HG03342 (cell line): ENCODE measurements at regions not wholly inside any gene's neighbourhood (a gene's known extent, or its start where the extent isn't known, plus 50 kb on each side); places are given as distances from the start of the nearest gene placed in this dataset.
"Not testable (repeated sequence)": the region's sequence is repeated elsewhere in the genome, so short reads cannot be mapped to it uniquely, and the experiment has no call there.

Source experiments
- ATAC-seq: cut with Tn5 transposase; IDR thresholded peaks from one replicate; pipeline ENCODE4 v1.9.1; 2021; ENCODE audit warnings: mild to moderate bottlenecking, moderate library complexity; ENCODE audit not compliant: unreplicated experiment

- no peak for ATAC-seq
Measured at GRCh38 chr1:102821707-102822106, 286.6 kb downstream of the COL11A1 start.

- ATAC-seq = no peak
Measured at GRCh38 chr1:102800406-102800805, 307.9 kb downstream of the COL11A1 start.

- ATAC-seq = no peak
Measured at GRCh38 chr1:102799496-102799895, 308.8 kb downstream of the COL11A1 start.

DNA sequence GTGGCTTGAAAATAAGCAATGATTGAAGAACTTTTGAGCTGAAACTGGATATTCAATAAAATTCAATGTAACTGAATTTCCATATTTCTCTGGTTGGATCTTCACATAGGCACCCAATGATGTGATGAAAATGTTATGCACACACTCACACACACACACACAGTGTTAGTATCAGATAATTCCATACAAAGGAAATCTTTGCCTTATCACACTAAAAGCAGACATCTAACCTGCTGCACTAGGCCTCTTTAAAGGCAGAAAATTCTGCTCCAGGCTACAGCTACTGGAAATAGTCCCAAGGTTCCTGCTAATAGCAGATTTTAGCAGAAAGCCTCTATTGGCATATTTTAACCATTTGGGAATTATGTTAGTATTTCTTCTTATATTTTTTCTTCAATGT lies 309.6 kb downstream of the COL11A1 start:
- ATAC-seq = no peak

- ATAC-seq = no peak
Measured at GRCh38 chr1:102796429-102796828, 311.9 kb downstream of the COL11A1 start.

- ATAC-seq = no peak
Measured at GRCh38 chr1:102790997-102791396, 317.3 kb downstream of the COL11A1 start.

- not testable (repeated sequence) for ATAC-seq
Measured at GRCh38 chr1:102789951-102790350, 318.4 kb downstream of the COL11A1 start.

- no peak for ATAC-seq
Measured at GRCh38 chr1:102783487-102783886, 324.8 kb downstream of the COL11A1 start.

- no peak for ATAC-seq
Measured at GRCh38 chr1:102782144-102782543, 326.2 kb downstream of the COL11A1 start.

DNA sequence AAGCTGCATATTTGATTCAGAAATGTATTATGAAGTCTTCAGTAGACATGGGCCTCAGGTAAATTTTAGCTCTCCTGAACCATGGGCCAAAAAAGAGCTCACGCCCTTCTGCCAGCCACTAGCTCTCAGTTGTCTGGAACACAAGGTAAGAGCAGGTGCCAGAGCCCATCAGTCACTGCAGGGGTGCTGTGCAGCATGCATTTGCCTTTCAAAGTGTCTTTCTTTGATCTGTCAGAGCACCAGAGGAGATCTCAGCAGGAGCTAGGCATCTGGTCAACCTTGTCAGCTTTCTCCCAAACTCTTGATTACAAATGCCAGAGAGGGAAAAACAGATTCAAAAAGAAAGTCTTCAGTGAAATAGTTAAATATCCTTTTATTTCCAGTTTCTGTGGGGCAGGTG lies 332.3 kb downstream of the COL11A1 start:
- no peak for ATAC-seq

DNA sequence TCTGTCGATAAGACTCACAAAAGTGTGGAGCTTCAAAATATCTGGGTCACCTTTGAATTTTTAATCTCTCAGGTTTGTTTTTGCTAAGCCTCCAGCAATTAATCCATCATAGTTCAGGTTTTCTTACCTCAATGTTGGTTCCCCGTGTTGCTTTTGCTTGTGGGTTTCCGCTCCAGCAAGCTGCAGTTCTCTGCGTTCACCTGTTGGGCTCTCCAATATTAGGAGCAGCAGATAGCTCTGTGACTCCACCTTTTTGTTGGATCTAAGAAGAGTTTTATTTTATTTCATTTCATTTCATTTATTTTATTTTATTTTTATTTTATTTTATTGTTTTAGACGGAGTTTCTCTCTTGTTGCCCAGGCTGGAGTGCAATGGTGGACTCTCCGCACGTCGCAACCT lies 335.5 kb downstream of the COL11A1 start:
- no peak for ATAC-seq

- ATAC-seq = no peak
Measured at GRCh38 chr1:102758418-102758817, 349.9 kb downstream of the COL11A1 start.

- ATAC-seq = no peak
Measured at GRCh38 chr1:102757363-102757762, 351.0 kb downstream of the COL11A1 start.

GRCh38 chr1:102751111-102751510 lies 357.2 kb downstream of the COL11A1 start:
- ATAC-seq = no peak

DNA sequence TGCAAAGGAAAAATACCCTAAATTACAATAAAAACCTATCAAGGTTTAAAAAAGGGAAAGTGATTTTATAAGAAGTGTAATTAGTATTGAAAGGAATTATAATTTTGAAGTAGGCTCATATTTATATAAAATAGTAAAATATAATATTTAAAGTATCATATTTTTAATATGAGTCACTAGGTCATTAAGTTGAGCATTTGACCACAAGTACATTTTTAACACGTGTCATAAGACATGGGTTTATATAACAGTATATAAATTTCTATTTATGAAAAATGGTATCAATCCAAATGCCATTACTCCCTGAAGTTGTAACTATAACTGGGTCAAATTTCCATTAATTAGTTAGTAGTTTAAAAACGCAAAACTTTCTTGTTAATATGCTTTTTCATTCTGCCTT lies 365.9 kb downstream of the COL11A1 start:
- ATAC-seq = no peak

- ATAC-seq = no peak
Measured at GRCh38 chr1:102733491-102734236, 374.7 kb downstream of the COL11A1 start.

- no peak for ATAC-seq
Measured at GRCh38 chr1:102732927-102733326, 375.4 kb downstream of the COL11A1 start.

DNA sequence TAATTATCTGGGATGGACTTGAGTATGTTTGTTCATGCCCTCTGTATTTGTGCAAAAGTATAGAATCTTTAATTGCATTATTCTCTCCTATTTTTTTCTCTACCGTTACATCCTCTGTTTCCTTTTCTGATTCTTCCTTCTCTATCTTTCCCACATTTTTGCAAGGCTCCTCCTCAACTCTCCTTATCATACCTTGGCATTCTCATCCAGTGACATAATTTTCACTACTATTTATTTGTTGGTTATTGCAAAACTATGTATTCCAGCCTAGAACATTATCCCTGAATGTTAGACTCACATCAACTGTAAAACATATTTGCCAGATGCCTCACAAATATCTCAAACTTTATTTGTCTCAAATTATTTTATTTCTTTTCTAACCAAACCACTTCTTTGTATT lies 381.9 kb downstream of the COL11A1 start:
- ATAC-seq = no peak

DNA sequence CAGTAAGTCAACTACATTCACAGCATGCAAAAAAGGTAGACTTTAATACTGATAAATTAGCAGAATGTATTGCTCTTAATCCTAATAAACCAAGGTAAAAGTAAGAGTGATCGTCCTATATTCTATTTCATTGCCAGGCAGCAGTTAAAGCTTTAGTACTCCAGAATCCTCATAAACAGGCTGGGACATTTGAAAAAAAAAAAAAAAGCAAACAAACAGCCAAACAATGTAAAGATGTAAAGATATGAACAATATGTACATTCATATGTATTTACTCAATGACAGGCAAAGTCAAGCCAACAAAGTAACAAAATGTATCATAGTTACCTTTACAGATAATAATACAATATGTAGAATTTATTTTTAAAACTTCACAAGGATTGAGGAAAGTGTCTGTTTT lies 383.6 kb downstream of the COL11A1 start:
- ATAC-seq = no peak

GRCh38 chr1:102715150-102715549 lies 393.2 kb downstream of the COL11A1 start:
- ATAC-seq = no peak

DNA sequence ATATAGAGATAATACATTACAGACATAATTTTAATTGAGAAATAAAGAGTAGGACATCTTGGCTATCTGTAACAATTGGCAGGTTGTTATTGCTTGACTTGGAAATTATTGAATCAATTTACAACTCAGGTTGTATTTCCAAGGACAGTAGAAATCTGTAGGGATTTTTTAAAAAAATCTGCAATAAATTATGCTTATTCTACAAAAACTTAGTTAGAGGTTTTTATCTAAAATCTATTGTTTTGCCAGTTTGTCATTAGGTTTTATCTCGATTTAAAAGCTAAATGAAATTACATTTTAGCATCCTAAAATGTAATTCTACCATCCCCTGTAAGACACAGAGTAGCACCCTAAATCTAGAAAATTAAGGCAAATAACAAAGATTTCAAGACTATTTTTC lies 408.8 kb downstream of the COL11A1 start:
- ATAC-seq = no peak

- no peak for ATAC-seq
Measured at GRCh38 chr1:102693345-102693744, 415.0 kb downstream of the COL11A1 start.

DNA sequence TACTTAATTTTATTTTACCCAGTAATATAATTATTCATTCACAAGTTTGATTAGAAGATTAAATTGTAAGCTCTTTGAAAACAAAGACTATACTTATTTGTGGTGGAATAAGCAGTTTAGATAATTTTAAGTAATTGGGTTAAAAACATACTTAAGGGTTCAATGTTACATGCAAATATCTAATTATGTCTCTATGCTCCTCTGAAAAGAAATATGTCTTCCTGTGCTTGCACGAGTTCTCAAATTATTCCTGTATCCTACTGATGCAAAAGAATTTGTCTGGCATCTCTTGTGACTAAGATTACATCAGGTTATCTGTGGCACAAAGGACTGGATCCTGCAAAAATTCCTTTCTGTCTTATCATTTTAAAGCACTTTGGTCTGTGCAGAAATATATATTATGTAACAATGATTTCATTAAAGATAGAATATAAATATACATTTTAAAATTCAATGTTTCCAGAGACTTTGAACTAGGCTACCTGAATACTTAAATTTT lies 416.7 kb downstream of the COL11A1 start:
- no peak for ATAC-seq
